ENCODE measurements at regions not wholly inside any gene's neighbourhood (a gene's known extent, or its start where the extent isn't known, plus 50 kb on each side); places are given as distances from the start of the nearest gene placed in this dataset.
"Not testable (repeated sequence)": the region's sequence is repeated elsewhere in the genome, so short reads cannot be mapped to it uniquely, and the experiment has no call there.

DNA sequence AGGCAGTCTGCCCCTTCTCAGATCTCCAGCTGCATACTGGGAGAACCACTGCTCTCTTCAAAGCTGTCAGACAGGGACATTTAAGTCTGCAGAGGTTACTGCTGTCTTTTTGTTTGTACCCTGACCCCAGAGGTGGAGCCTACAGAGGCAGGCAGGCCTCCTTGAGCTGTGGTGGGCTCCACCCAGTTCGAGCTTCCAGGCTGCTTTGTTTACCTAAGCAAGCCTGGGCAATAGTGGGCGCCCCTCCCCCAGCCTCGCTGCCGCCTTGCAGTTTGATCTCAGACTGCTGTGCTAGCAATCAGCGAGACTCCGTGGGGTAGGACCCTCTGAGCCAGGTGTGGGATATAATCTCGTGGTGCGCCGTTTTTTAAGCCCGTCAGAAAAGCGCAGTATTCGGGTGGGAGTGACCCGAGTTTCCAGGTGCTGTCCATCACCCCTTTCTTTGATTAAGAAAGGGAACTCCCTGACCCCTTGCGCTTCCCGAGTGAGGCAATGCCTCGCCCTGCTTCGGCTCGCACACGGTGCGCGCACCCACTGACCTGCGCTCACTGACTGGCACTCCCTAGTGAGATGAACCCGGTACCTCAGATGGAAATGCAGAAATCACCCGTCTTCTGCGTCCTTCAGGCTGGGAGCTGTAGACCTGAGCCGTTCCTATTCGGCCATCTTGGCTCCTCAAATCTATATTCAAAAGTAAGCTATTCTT, 224.4 kb downstream of the ZNF326 start:
- peak in 1 of 2 donors; percentile 16 for DNase-seq
- H3K4me3 ChIP-seq (ENCODE audit: low read length): peak overlapping the region; percentile 13
- WGBS (ENCODE audit: insufficient coverage, low lambda C conversion rate): 80% methylated on average over 3 of the region's 27 CpGs

GRCh38 chr1:90210633-90211491, 216.0 kb downstream of the ZNF326 start:
- Histone ChIP-seq H3K9me3 (ENCODE audit: control insufficient read depth, low read depth, low read length) (no peaks in the 10 kb centered on the region), H3K4me3 (ENCODE audit: low read length) (no peak overlapping the region), H3K27me3 (ENCODE audit: control insufficient read depth, insufficient read depth, low read length) (no peaks in the 10 kb centered on the region), H3K36me3 (ENCODE audit: control insufficient read depth, insufficient read depth, low read length) (no peaks in the 10 kb centered on the region), H3K27ac (ENCODE audit: low read length) (no peak overlapping the region), H3K4me1 (ENCODE audit: control insufficient read depth, insufficient read depth, low read length) (no peaks in the 10 kb centered on the region)
- DNase-seq: no peak
- 100% methylated on average over 1 of the region's 6 CpGs for WGBS (ENCODE audit: insufficient coverage, low lambda C conversion rate)

More for the DNA sequence above, 224.4 kb downstream of the ZNF326 start:
- H3K9me3 ChIP-seq (ENCODE audit: control insufficient read depth, low read depth, low read length); H3K36me3 ChIP-seq (ENCODE audit: control insufficient read depth, insufficient read depth, low read length); H3K27me3 ChIP-seq (ENCODE audit: control insufficient read depth, insufficient read depth, low read length): not testable (repeated sequence)
- H3K4me1 ChIP-seq (ENCODE audit: control insufficient read depth, insufficient read depth, low read length): peaks cover 20% of the 10 kb centered on the region
- H3K27ac ChIP-seq (ENCODE audit: low read length): peak overlapping the region; percentile 40

- Histone ChIP-seq H3K36me3 (ENCODE audit: control insufficient read depth, insufficient read depth, low read length) (no peaks in the 10 kb centered on the region), H3K9me3 (ENCODE audit: control insufficient read depth, low read depth, low read length) (no peaks in the 10 kb centered on the region), H3K4me3 (ENCODE audit: low read length) (no peak overlapping the region), H3K4me1 (ENCODE audit: control insufficient read depth, insufficient read depth, low read length) (no peaks in the 10 kb centered on the region), H3K27me3 (ENCODE audit: control insufficient read depth, insufficient read depth, low read length) (no peaks in the 10 kb centered on the region), H3K27ac (ENCODE audit: low read length) (no peak overlapping the region)
- no peak for DNase-seq
- 100% methylated on average over 1 of the region's 5 CpGs for WGBS (ENCODE audit: insufficient coverage, low lambda C conversion rate)
Observed at GRCh38 chr1:90208949-90209348, 214.0 kb downstream of the ZNF326 start.

GRCh38 chr1:90206260-90206659, 211.3 kb downstream of the ZNF326 start:
- H3K4me1 ChIP-seq (ENCODE audit: control insufficient read depth, insufficient read depth, low read length): no peaks in the 10 kb centered on the region
- H3K36me3 ChIP-seq (ENCODE audit: control insufficient read depth, insufficient read depth, low read length): no peaks in the 10 kb centered on the region
- H3K27ac ChIP-seq (ENCODE audit: low read length): no peak overlapping the region
- H3K27me3 ChIP-seq (ENCODE audit: control insufficient read depth, insufficient read depth, low read length): no peaks in the 10 kb centered on the region
- no peak for DNase-seq
- no peak overlapping the region for H3K4me3 ChIP-seq (ENCODE audit: low read length)
- H3K9me3 ChIP-seq (ENCODE audit: control insufficient read depth, low read depth, low read length): no peaks in the 10 kb centered on the region

GRCh38 chr1:90204780-90205179, 209.9 kb downstream of the ZNF326 start:
- no peaks in the 10 kb centered on the region for H3K4me1 ChIP-seq (ENCODE audit: control insufficient read depth, insufficient read depth, low read length)
- no peak overlapping the region for H3K27ac ChIP-seq (ENCODE audit: low read length)
- H3K9me3 ChIP-seq (ENCODE audit: control insufficient read depth, low read depth, low read length): no peaks in the 10 kb centered on the region
- no peak for DNase-seq
- no peaks in the 10 kb centered on the region for H3K36me3 ChIP-seq (ENCODE audit: control insufficient read depth, insufficient read depth, low read length)
- no CpG with 5 or more reads among the region's 2 CpGs for WGBS (ENCODE audit: insufficient coverage, low lambda C conversion rate)
- no peaks in the 10 kb centered on the region for H3K27me3 ChIP-seq (ENCODE audit: control insufficient read depth, insufficient read depth, low read length)
- no peak overlapping the region for H3K4me3 ChIP-seq (ENCODE audit: low read length)

- no peak overlapping the region for H3K27ac ChIP-seq (ENCODE audit: low read length)
- no peaks in the 10 kb centered on the region for H3K9me3 ChIP-seq (ENCODE audit: control insufficient read depth, low read depth, low read length)
- H3K36me3 ChIP-seq (ENCODE audit: control insufficient read depth, insufficient read depth, low read length): no peaks in the 10 kb centered on the region
- H3K4me3 ChIP-seq (ENCODE audit: low read length): no peak overlapping the region
- H3K27me3 ChIP-seq (ENCODE audit: control insufficient read depth, insufficient read depth, low read length): no peaks in the 10 kb centered on the region
- no peak for DNase-seq
- H3K4me1 ChIP-seq (ENCODE audit: control insufficient read depth, insufficient read depth, low read length): no peaks in the 10 kb centered on the region
- no CpG with 5 or more reads among the region's 2 CpGs for WGBS (ENCODE audit: insufficient coverage, low lambda C conversion rate)
Observed at GRCh38 chr1:90204023-90204590, 209.2 kb downstream of the ZNF326 start.

GRCh38 chr1:90201467-90202358, 206.8 kb downstream of the ZNF326 start:
- DNase-seq: no peak
- Histone ChIP-seq H3K36me3 (ENCODE audit: control insufficient read depth, insufficient read depth, low read length) (no peaks in the 10 kb centered on the region), H3K27ac (ENCODE audit: low read length) (no peak overlapping the region), H3K4me1 (ENCODE audit: control insufficient read depth, insufficient read depth, low read length) (no peaks in the 10 kb centered on the region), H3K9me3 (ENCODE audit: control insufficient read depth, low read depth, low read length) (no peaks in the 10 kb centered on the region), H3K27me3 (ENCODE audit: control insufficient read depth, insufficient read depth, low read length) (no peaks in the 10 kb centered on the region), H3K4me3 (ENCODE audit: low read length) (no peak overlapping the region)
- no CpG with 5 or more reads among the region's 6 CpGs for WGBS (ENCODE audit: insufficient coverage, low lambda C conversion rate)

- no peak overlapping the region for H3K4me3 ChIP-seq (ENCODE audit: low read length)
- no peaks in the 10 kb centered on the region for H3K9me3 ChIP-seq (ENCODE audit: control insufficient read depth, low read depth, low read length)
- H3K36me3 ChIP-seq (ENCODE audit: control insufficient read depth, insufficient read depth, low read length): no peaks in the 10 kb centered on the region
- H3K4me1 ChIP-seq (ENCODE audit: control insufficient read depth, insufficient read depth, low read length): no peaks in the 10 kb centered on the region
- no peaks in the 10 kb centered on the region for H3K27me3 ChIP-seq (ENCODE audit: control insufficient read depth, insufficient read depth, low read length)
- DNase-seq: no peak
- WGBS (ENCODE audit: insufficient coverage, low lambda C conversion rate): 70% methylated on average over 2 of the region's 5 CpGs
- H3K27ac ChIP-seq (ENCODE audit: low read length): no peak overlapping the region
Observed at GRCh38 chr1:90200646-90201205, 205.8 kb downstream of the ZNF326 start.

GRCh38 chr1:90198616-90199332, 203.9 kb downstream of the ZNF326 start:
- no peaks in the 10 kb centered on the region for H3K9me3 ChIP-seq (ENCODE audit: control insufficient read depth, low read depth, low read length)
- H3K27ac ChIP-seq (ENCODE audit: low read length): no peak overlapping the region
- H3K36me3 ChIP-seq (ENCODE audit: control insufficient read depth, insufficient read depth, low read length): no peaks in the 10 kb centered on the region
- no CpG with 5 or more reads among the region's 13 CpGs for whole genome bisulfite sequencing (ENCODE audit: insufficient coverage, low lambda C conversion rate)
- H3K4me3 ChIP-seq (ENCODE audit: low read length): no peak overlapping the region
- peak in 1 of 2 donors; percentile 23 for DNase-seq
- no peaks in the 10 kb centered on the region for H3K27me3 ChIP-seq (ENCODE audit: control insufficient read depth, insufficient read depth, low read length)
- H3K4me1 ChIP-seq (ENCODE audit: control insufficient read depth, insufficient read depth, low read length): no peaks in the 10 kb centered on the region
